ENCODE measurements at regions not wholly inside any gene's neighbourhood (a gene's known extent, or its start where the extent isn't known, plus 50 kb on each side); places are given as distances from the start of the nearest gene placed in this dataset.

DNA sequence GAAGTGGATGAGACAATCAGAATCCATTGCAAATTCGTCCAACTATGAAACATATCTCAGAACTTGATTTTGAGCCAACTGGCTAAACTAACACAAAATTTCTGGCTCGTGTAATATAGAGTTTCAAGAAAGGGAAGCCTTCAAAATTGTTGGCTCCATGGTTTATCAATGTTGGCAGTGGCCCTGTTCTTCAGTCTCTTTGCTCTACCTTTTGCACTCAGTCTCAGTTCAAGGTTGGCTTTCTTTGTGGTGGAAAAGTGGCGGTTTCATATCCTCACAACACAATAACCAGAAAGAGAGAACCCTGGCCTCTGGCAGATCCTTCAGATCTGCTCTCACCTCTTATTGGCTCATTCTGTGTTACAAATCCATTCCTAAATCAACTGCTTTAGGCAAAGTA, 473.8 kb upstream of the API5 start:
- no peak overlapping the region for H3K27ac ChIP-seq (replicated peaks)
- TF ChIP-seq, protein P1, sequence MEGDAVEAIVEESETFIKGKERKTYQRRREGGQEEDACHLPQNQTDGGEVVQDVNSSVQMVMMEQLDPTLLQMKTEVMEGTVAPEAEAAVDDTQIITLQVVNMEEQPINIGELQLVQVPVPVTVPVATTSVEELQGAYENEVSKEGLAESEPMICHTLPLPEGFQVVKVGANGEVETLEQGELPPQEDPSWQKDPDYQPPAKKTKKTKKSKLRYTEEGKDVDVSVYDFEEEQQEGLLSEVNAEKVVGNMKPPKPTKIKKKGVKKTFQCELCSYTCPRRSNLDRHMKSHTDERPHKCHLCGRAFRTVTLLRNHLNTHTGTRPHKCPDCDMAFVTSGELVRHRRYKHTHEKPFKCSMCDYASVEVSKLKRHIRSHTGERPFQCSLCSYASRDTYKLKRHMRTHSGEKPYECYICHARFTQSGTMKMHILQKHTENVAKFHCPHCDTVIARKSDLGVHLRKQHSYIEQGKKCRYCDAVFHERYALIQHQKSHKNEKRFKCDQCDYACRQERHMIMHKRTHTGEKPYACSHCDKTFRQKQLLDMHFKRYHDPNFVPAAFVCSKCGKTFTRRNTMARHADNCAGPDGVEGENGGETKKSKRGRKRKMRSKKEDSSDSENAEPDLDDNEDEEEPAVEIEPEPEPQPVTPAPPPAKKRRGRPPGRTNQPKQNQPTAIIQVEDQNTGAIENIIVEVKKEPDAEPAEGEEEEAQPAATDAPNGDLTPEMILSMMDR (IDR thresholded peaks at IDR 0.05; ENCODE audit: borderline replicate concordance), result no peak
- no peak overlapping the region for H3K4me3 ChIP-seq
- H3K4me1 ChIP-seq, result no peaks in the 10 kb centered on the region
- intact Hi-C loops (cut with micrococcal nuclease), result no loop called here
- H3K36me3 ChIP-seq, result no peaks in the 10 kb centered on the region
- no peaks in the 10 kb centered on the region for H3K9me3 ChIP-seq (replicated peaks)
- DNase-seq, result no peak
- H3K27me3 ChIP-seq (ENCODE audit: low read depth), result no peaks in the 10 kb centered on the region

DNA sequence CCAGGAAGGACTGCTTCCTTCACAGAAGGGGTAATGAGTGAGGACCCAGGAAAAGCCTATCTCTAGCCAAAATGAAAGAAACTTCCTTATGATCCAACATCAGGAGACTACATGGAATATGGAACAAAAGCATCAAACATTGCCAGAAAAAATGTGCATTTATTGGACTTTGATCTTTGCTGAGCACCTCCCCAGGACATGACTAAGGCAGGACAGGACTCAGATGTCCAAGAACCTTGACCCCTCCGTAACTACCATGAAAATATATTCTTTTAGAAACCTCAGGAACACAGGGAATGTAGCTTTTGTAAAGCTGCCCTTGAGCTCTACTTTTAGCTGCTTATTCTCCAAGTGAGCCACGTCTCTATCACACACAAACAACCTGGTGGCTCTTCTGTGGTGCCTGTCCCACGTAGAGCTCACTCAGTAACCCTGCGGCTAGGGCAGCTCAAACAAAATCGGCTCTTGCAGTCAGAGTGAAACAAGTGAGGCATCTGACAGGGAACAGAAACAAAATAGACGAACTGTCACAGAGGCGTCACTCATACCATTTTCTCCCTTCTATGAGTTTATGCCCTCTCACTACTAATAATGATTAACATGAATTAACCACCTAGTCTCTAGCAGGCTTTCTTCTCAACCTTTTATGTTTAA, 471.5 kb upstream of the API5 start:
- H3K27ac ChIP-seq (replicated peaks), result no peak overlapping the region
- no peaks in the 10 kb centered on the region for H3K4me1 ChIP-seq

DNA sequence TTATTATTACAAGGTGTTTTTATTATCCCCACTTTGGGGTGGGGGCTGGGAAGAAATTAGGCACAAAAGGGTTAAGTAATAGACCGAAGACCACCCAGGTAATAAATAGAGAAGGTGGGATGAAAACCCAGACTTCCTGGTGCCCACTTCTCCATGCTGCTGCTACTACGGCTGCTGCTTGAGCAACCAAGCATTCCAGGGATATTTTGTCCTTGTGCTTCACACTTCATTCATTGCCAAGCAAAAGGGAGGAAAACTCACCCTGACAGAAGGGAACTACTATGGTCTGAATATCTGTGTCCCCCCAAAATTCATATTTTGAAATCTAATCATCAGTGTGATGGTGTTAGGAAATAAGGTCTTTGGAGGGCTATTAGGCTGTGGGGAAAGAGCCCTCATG, 470.9 kb upstream of the API5 start:
- Histone ChIP-seq H3K36me3 (no peaks in the 10 kb centered on the region), H3K27me3 (ENCODE audit: low read depth) (no peaks in the 10 kb centered on the region), H3K27ac (replicated peaks) (no peak overlapping the region), H3K4me1 (no peaks in the 10 kb centered on the region), H3K4me3 (no peak overlapping the region), H3K9me3 (replicated peaks) (no peaks in the 10 kb centered on the region)
- no peak for DNase-seq
- TF ChIP-seq, protein P1 (IDR thresholded peaks at IDR 0.05; ENCODE audit: borderline replicate concordance), result no peak
- intact Hi-C loops (cut with micrococcal nuclease), result no loop called here

More for the DNA sequence above, 471.5 kb upstream of the API5 start:
- Histone ChIP-seq H3K36me3 (no peaks in the 10 kb centered on the region), H3K9me3 (replicated peaks) (no peaks in the 10 kb centered on the region), H3K4me3 (no peak overlapping the region), H3K27me3 (ENCODE audit: low read depth) (no peaks in the 10 kb centered on the region)
- intact Hi-C loops (cut with micrococcal nuclease), result no loop called here
- TF ChIP-seq, protein P1 (IDR thresholded peaks at IDR 0.05; ENCODE audit: borderline replicate concordance), result no peak
- DNase-seq, result no peak

DNA sequence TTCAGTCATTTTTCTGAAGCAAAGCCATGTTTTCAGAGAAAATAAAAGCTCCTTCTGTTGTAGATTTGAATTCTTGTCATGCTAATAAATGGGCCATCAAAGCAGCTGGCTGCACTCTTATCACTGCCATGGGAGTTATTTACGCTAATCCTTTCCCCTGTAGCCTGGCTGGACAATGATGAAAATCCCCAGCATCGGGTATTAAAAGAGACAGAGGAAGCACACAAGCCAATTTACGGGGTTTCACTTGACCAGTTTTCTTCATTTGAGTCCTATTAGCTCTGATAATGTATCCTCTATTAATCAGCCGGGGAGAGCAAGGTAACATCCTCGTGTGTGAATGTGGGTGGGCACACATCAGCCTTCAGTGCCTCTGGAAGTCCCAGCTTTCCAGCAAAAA, 470.2 kb upstream of the API5 start:
- intact Hi-C loops (cut with micrococcal nuclease), result no loop called here
- H3K4me3 ChIP-seq, result no peak overlapping the region
- DNase-seq, result no peak
- H3K4me1 ChIP-seq, result no peaks in the 10 kb centered on the region
- no peak overlapping the region for H3K27ac ChIP-seq (replicated peaks)
- TF ChIP-seq, protein P1 (IDR thresholded peaks at IDR 0.05; ENCODE audit: borderline replicate concordance), result no peak
- no peaks in the 10 kb centered on the region for H3K9me3 ChIP-seq (replicated peaks)
- no peaks in the 10 kb centered on the region for H3K36me3 ChIP-seq
- H3K27me3 ChIP-seq (ENCODE audit: low read depth), result no peaks in the 10 kb centered on the region

DNA sequence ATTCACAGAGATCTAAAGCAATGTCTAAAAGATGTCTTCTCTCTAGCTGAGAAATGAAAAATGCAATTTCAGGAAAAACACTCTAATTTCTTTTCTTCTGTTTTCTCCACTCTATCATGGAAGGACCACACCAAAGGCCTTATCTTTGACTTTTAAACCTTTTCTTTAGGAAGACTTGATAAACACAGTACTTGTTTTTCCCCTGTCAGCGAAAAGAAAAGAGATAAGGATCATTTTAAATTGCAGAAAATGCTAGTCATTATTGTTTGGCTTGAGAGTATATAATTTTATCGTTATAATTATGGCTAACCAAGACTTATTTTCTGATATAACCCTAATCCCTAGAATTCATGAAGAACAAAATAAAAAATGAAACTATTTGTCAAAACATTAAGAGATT, 462.4 kb upstream of the API5 start:
- no peaks in the 10 kb centered on the region for H3K4me1 ChIP-seq
- TF ChIP-seq, protein P1 (IDR thresholded peaks at IDR 0.05; ENCODE audit: borderline replicate concordance), result no peak
- H3K27me3 ChIP-seq (ENCODE audit: low read depth), result no peaks in the 10 kb centered on the region
- H3K36me3 ChIP-seq, result no peaks in the 10 kb centered on the region
- no peak overlapping the region for H3K4me3 ChIP-seq
- no peak overlapping the region for H3K27ac ChIP-seq (replicated peaks)
- intact Hi-C loops (cut with micrococcal nuclease), result no loop called here
- DNase-seq, result no peak
- H3K9me3 ChIP-seq (replicated peaks), result no peaks in the 10 kb centered on the region
